Inferior parietal cortex (tissue), 1 donor: ENCODE measurements at regions not wholly inside any gene's neighbourhood (a gene's known extent, or its start where the extent isn't known, plus 50 kb on each side); places are given as distances from the start of the nearest gene placed in this dataset.
A peak's percentile ranks its signal among the peaks of the same experiment; 100 is the strongest.

ENCODE experiments used
- DNase-seq: peaks from one replicate; pipeline ENCODE4 v3.0.0-alpha.2; 2016; ENCODE audit errors: extremely low spot score

GRCh38 chr4:38311495-38312126 lies 351.4 kb downstream of the PTTG2 start:
- DNase-seq: no peak

- DNase-seq: no peak
Measured at GRCh38 chr4:38313175-38313574, 350.8 kb upstream of the KLF3 start.

GRCh38 chr4:38313999-38314561 lies 349.9 kb upstream of the KLF3 start:
- no peak for DNase-seq

- DNase-seq: no peak
Measured at GRCh38 chr4:38314663-38315062, 349.3 kb upstream of the KLF3 start.

GRCh38 chr4:38315286-38315685 lies 348.7 kb upstream of the KLF3 start:
- DNase-seq: no peak

- DNase-seq: no peak
Measured at GRCh38 chr4:38316045-38316444, 348.0 kb upstream of the KLF3 start.

GRCh38 chr4:38317041-38317674 lies 346.8 kb upstream of the KLF3 start:
- no peak for DNase-seq

GRCh38 chr4:38318737-38319455 lies 345.1 kb upstream of the KLF3 start:
- DNase-seq: peak; percentile 79

GRCh38 chr4:38319456-38320342 lies 344.3 kb upstream of the KLF3 start:
- DNase-seq: peak; percentile 96

GRCh38 chr4:38320343-38320695 lies 343.7 kb upstream of the KLF3 start:
- DNase-seq: no peak

GRCh38 chr4:38320833-38321232 lies 343.2 kb upstream of the KLF3 start:
- DNase-seq: no peak

GRCh38 chr4:38322714-38323113 lies 341.3 kb upstream of the KLF3 start:
- DNase-seq: no peak

- DNase-seq: no peak
Measured at GRCh38 chr4:38323141-38323641, 340.8 kb upstream of the KLF3 start.

- no peak for DNase-seq
Measured at GRCh38 chr4:38324861-38325628, 339.0 kb upstream of the KLF3 start.

- no peak for DNase-seq
Measured at GRCh38 chr4:38325629-38325913, 338.4 kb upstream of the KLF3 start.

- no peak for DNase-seq
Measured at GRCh38 chr4:38326499-38326898, 337.5 kb upstream of the KLF3 start.

- no peak for DNase-seq
Measured at GRCh38 chr4:38327174-38327573, 336.8 kb upstream of the KLF3 start.

- no peak for DNase-seq
Measured at GRCh38 chr4:38328989-38329729, 334.8 kb upstream of the KLF3 start.

GRCh38 chr4:38330321-38330720 lies 333.7 kb upstream of the KLF3 start:
- DNase-seq: no peak

GRCh38 chr4:38330936-38331335 lies 333.1 kb upstream of the KLF3 start:
- no peak for DNase-seq
